GM12878 (cell line): ENCODE measurements at regions not wholly inside any gene's neighbourhood (a gene's known extent, or its start where the extent isn't known, plus 50 kb on each side); places are given as distances from the start of the nearest gene placed in this dataset.

ENCODE experiments used
- ATAC-seq: fragments of 200-7000 bp; cut with Tn5 transposase; 3 replicates; pipeline ENCODE4 v1.9.1; 2020; ENCODE audit warnings: mild to moderate bottlenecking, moderate library complexity
- BruUV-seq: library from RNA; stranded (reverse); fragments of 400-500 nt; replicated peaks from 2 replicates; lab custom pipeline; 2021; lab: Mats Ljungman, UMichigan
- CTCF ChIA-PET: fragments of 300-600 bp; sonication (Branson Sonifier 250); formaldehyde crosslinking; extraction: SDS; loops from one replicate; lab custom pipeline; 2021; ENCODE audit warnings: inconsistent platforms; lab: Yijun Ruan, JAX
- POLR2A ChIA-PET: fragments of 350-600 bp; formaldehyde crosslinking; extraction: SDS; loops from one replicate; lab custom pipeline; 2021; ENCODE audit warnings: inconsistent platforms; lab: Charles Lee
- RAD21 ChIA-PET: fragments of 300-600 bp; sonication (Branson Sonifier 250); formaldehyde crosslinking; loops from one replicate; lab custom pipeline; 2023; ENCODE audit warnings: antibody characterized with exemption; ENCODE audit not compliant: unreplicated experiment; lab: Charles Lee
- SMC1A ChIA-PET: fragments of 300-600 bp; sonication (Branson Sonifier 250); formaldehyde crosslinking; loops from one replicate; lab custom pipeline; 2023; ENCODE audit not compliant: unreplicated experiment, uncharacterized antibody; lab: Charles Lee
- DNase-seq: peaks from one replicate; pipeline ENCODE4 v3.0.0-alpha.2; 2011; ENCODE audit warnings: low read depth, low spot score
- FAIRE-seq: peaks from 3 replicates; lab custom pipeline; 2011; peaks lifted over from hg19 to GRCh38; lab: Jason Lieb, UNC
- H2AFZ ChIP-seq: 2 replicates; pipeline ENCODE4 v1.6.0; 2011; ENCODE audit warnings: low read depth, low read length, control low read depth; ENCODE audit not compliant: control insufficient read depth
- H3K27ac ChIP-seq: 2 replicates; pipeline ENCODE4 v1.5.1; 2011; ENCODE audit warnings: control low read depth; ENCODE audit not compliant: control insufficient read depth, insufficient read depth
- H3K27me3 ChIP-seq, 2 experiments: replicated peaks in 1 of 2; 2 replicates each; pipeline versions ENCODE4 v1.6.0 to v1.6.1; 2011; ENCODE audit warnings: low read length in 1 of 2; ENCODE audit not compliant: control insufficient read depth in 2 of 2, insufficient read depth in 2 of 2
- H3K36me3 ChIP-seq, 2 experiments: 2 replicates each; pipeline ENCODE4 v1.5.1; 2011; ENCODE audit warnings: low read length in 1 of 2; ENCODE audit not compliant: control insufficient read depth in 2 of 2, insufficient read depth in 2 of 2
- H3K4me1 ChIP-seq: 2 replicates; pipeline ENCODE4 v1.6.1; 2011; ENCODE audit warnings: mild to moderate bottlenecking, low read length, moderate library complexity, mixed read lengths; ENCODE audit not compliant: control insufficient read depth, insufficient read depth
- H3K4me2 ChIP-seq: 2 replicates; pipeline ENCODE4 v1.6.0; 2011; ENCODE audit warnings: control low read depth; ENCODE audit not compliant: control insufficient read depth, insufficient read depth
- H3K4me3 ChIP-seq: fragments of 200-600 bp; sonication (generic); 2 replicates; pipeline ENCODE4 v1.5.1; 2016
- H3K79me2 ChIP-seq: 2 replicates; pipeline ENCODE4 v1.6.0; 2011; ENCODE audit warnings: low read length; ENCODE audit not compliant: control insufficient read depth, insufficient read depth
- H3K9ac ChIP-seq: 2 replicates; pipeline ENCODE4 v1.8.0; 2011; ENCODE audit warnings: low read length, control low read depth, mixed read lengths; ENCODE audit not compliant: control insufficient read depth, insufficient read depth
- H3K9me3 ChIP-seq: replicated peaks from 3 replicates; pipeline ENCODE4 v1.5.1; 2011; ENCODE audit warnings: mild to moderate bottlenecking, low read length; ENCODE audit not compliant: control insufficient read depth, insufficient read depth
- H4K20me1 ChIP-seq: 2 replicates; pipeline ENCODE4 v1.6.0; 2011; ENCODE audit not compliant: control insufficient read depth, insufficient read depth
- ETV6 ChIP-seq, 2 experiments: fragments of 450-650 bp in 1 of 2; IDR thresholded peaks in 1 of 2; conservative IDR thresholded peaks in 1 of 2; 2 replicates each; pipeline ENCODE4 v1.6.1; 2014; ENCODE audit warnings: antibody characterized with exemption in 1 of 2, borderline replicate concordance in 1 of 2, low read depth in 1 of 2, mild to moderate bottlenecking in 1 of 2, moderate library complexity in 1 of 2
- MEF2A ChIP-seq: IDR thresholded peaks from 2 replicates; pipeline ENCODE4 v1.6.1; 2011; ENCODE audit warnings: low read depth, mild to moderate bottlenecking, low read length, moderate library complexity; ENCODE audit not compliant: insufficient read depth
- PAX5 ChIP-seq: IDR thresholded peaks from 2 replicates; pipeline ENCODE4 v1.6.1; 2011; ENCODE audit warnings: low read depth, low read length, borderline replicate concordance
- POLR2AphosphoS2 ChIP-seq: IDR thresholded peaks from 2 replicates; pipeline ENCODE4 v1.6.1; 2011; ENCODE audit warnings: low read depth, mild to moderate bottlenecking, low read length, improper control_type of control experiment, moderate library complexity
- TBL1XR1 ChIP-seq: IDR thresholded peaks from 2 replicates; pipeline ENCODE4 v1.6.1; 2012; ENCODE audit warnings: low read depth, low read length, improper control_type of control experiment
- WRNIP1 ChIP-seq: IDR thresholded peaks from 2 replicates; pipeline ENCODE4 v1.6.1; 2011; ENCODE audit warnings: low read depth, low read length, improper control_type of control experiment, borderline replicate concordance
- ZNF592 ChIP-seq: fragments of 450-650 bp; IDR thresholded peaks from 2 replicates; pipeline ENCODE4 v1.6.1; 2017; ENCODE audit warnings: mild to moderate bottlenecking, moderate library complexity
- ZNF622 ChIP-seq: fragments of 450-650 bp; IDR thresholded peaks from 2 replicates; pipeline ENCODE4 v1.6.1; 2017; ENCODE audit warnings: mild to moderate bottlenecking, inconsistent platforms
- ZNF687 ChIP-seq: fragments of 450-650 bp; IDR thresholded peaks from 2 replicates; pipeline ENCODE4 v1.6.1; 2017; ENCODE audit warnings: mild to moderate bottlenecking, moderate library complexity
- WGBS: methylation state at CpG from one replicate; pipeline ENCODE4 v1.1.6; 2016; ENCODE audit warnings: low lambda C conversion rate; ENCODE audit not compliant: insufficient replicate concordance, insufficient coverage; ENCODE audit errors: missing lambda C conversion rate; 5-methylcytosine and 5-hydroxymethylcytosine counted together
- in situ Hi-C: fragments of 300-500 bp; cut with MboI; formaldehyde crosslinking; loops from 9 replicates; pipeline ENCODE4 v1.14.3; 2018; ENCODE audit warnings: mixed read lengths
- intact Hi-C: fragments of 100-400 bp; cut with micrococcal nuclease; formaldehyde crosslinking; loops from one replicate; pipeline ENCODE4 v1.14.2; 2022; ENCODE audit not compliant: unreplicated experiment
- TF ChIP-seq, protein P1 (sequence below): IDR thresholded peaks from 2 replicates; pipeline ENCODE4 v1.6.1; 2012; ENCODE audit warnings: low read depth, low read length, improper control_type of control experiment

DNA sequence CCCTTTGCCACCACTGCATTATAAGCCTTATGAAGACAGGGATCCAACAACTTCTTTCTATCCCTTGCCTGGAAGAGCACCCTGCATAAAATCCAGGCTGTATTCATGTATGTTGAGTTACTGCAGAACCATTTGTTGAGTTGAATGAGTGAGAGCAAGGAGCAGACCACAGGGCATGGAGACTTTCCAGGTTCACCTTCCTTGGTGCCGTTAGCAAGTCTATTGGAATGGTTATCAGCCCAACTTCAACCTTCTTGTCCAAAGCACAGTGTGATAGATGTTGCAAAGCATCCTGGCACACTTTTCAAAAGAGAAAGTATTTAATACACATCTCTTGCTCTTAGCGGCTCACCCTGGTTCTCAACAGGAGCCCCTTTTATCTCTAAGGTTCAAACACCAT, 100.9 kb upstream of the CLDN10 start (continued):
- TF ChIP-seq ZNF592 (no peak), ZNF687 (no peak)

GRCh38 chr13:95452375-95452774, 100.1 kb upstream of the CLDN10 start:
- FAIRE-seq (no peak), ATAC-seq (no peak), DNase-seq (no peak)
- no peak overlapping the region for H2AFZ ChIP-seq
- intact Hi-C loops (no loop called here), in situ Hi-C loops (no loop called here)
- no TSS peak for BruUV-seq
- CTCF ChIA-PET = no interaction called here
- H4K20me1 ChIP-seq = no peaks in the 10 kb centered on the region
- SMC1A ChIA-PET = no interaction called here
- H3K79me2 ChIP-seq = no peaks in the 10 kb centered on the region
- no peak overlapping the region for H3K4me3 ChIP-seq
- H3K27me3 ChIP-seq = no peaks in the 10 kb centered on the region
- RAD21 ChIA-PET = no interaction called here
- POLR2A ChIA-PET = no interaction called here
- peaks cover 14% of the 10 kb centered on the region for H3K4me1 ChIP-seq
- no peaks in the 10 kb centered on the region for H3K36me3 ChIP-seq
- H3K4me2 ChIP-seq = no peak overlapping the region
- 13% methylated on average over 4 of the region's 4 CpGs for WGBS
- no peak overlapping the region for H3K27ac ChIP-seq
- no peak for TF ChIP-seq MEF2A
- TF ChIP-seq PAX5 = 0 out of 2 replicates have a peak, but pooled peaks have one; percentile 47
- no peak for TF ChIP-seq POLR2AphosphoS2
- no peak for TF ChIP-seq WRNIP1
- no peak for TF ChIP-seq ETV6 (conservative IDR thresholded peaks at IDR 0.05 in 1 of 2, IDR thresholded peaks at IDR 0.05 in 1 of 2; ENCODE audit: borderline replicate concordance in 1 of 2, low read depth in 1 of 2)
- TF ChIP-seq TBL1XR1 = no peak
- TF ChIP-seq, protein P1, sequence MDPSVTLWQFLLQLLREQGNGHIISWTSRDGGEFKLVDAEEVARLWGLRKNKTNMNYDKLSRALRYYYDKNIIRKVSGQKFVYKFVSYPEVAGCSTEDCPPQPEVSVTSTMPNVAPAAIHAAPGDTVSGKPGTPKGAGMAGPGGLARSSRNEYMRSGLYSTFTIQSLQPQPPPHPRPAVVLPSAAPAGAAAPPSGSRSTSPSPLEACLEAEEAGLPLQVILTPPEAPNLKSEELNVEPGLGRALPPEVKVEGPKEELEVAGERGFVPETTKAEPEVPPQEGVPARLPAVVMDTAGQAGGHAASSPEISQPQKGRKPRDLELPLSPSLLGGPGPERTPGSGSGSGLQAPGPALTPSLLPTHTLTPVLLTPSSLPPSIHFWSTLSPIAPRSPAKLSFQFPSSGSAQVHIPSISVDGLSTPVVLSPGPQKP = no peak
- no peak for TF ChIP-seq ZNF622
- H3K9me3 ChIP-seq = no peaks in the 10 kb centered on the region
- H3K9ac ChIP-seq = no peak overlapping the region
